Fibroblast of lung (primary cell): ENCODE measurements at regions not wholly inside any gene's neighbourhood (a gene's known extent, or its start where the extent isn't known, plus 50 kb on each side); places are given as distances from the start of the nearest gene placed in this dataset.

Experiments used
- DNase-seq, 2 donors: peaks; one replicate each; pipeline versions ENCODE4 v3.0.0 to v3.0.0-alpha.2; 2010; ENCODE audit warnings: low read depth in 2 of 2
- H2AFZ ChIP-seq: 2 replicates; pipeline ENCODE4 v1.5.1; 2012; ENCODE audit warnings: low read length, control low read depth, inconsistent platforms
- H3K27ac ChIP-seq: 2 replicates; pipeline ENCODE4 v1.5.1; 2011; ENCODE audit warnings: low read length, control low read depth; ENCODE audit not compliant: insufficient read depth
- H3K27me3 ChIP-seq: 2 replicates; pipeline ENCODE4 v1.5.1; 2011; ENCODE audit warnings: mild to moderate bottlenecking, low read length; ENCODE audit not compliant: control insufficient read depth, insufficient read depth
- H3K36me3 ChIP-seq: 2 replicates; pipeline ENCODE4 v1.5.1; 2011; ENCODE audit warnings: low read length; ENCODE audit not compliant: control insufficient read depth, insufficient read depth
- H3K4me1 ChIP-seq: 2 replicates; pipeline ENCODE4 v1.5.1; 2011; ENCODE audit warnings: low read length; ENCODE audit not compliant: control insufficient read depth, insufficient read depth; ENCODE audit errors: extremely low read depth
- H3K4me2 ChIP-seq: 2 replicates; pipeline ENCODE4 v1.5.1; 2011; ENCODE audit warnings: low read length, control low read depth; ENCODE audit not compliant: insufficient read depth; ENCODE audit errors: extremely low read depth
- H3K4me3 ChIP-seq, 4 experiments: fragments of 200-600 bp in 1 of 4; sonication (generic) in 1 of 4; replicated peaks in 1 of 4; 2 replicates each; pipeline ENCODE4 v1.5.1; 2011 to 2016; ENCODE audit warnings: low read length in 4 of 4, low read depth in 3 of 4, mild to moderate bottlenecking in 3 of 4, control low read depth in 2 of 4, inconsistent platforms in 1 of 4, mixed read lengths in 1 of 4; ENCODE audit not compliant: insufficient read depth in 1 of 4; ENCODE audit errors: control extremely low read depth in 1 of 4
- H3K79me2 ChIP-seq: 2 replicates; pipeline ENCODE4 v1.5.1; 2012; ENCODE audit warnings: mild to moderate bottlenecking, low read length, inconsistent platforms; ENCODE audit not compliant: control insufficient read depth, insufficient read depth
- H3K9ac ChIP-seq: 2 replicates; pipeline ENCODE4 v1.5.1; 2011; ENCODE audit warnings: mild to moderate bottlenecking, low read length, control low read depth; ENCODE audit not compliant: insufficient read depth
- H3K9me3 ChIP-seq: 2 replicates; pipeline ENCODE4 v1.5.1; 2012; ENCODE audit warnings: low read depth, low read length; ENCODE audit not compliant: control insufficient read depth, insufficient read depth
- H4K20me1 ChIP-seq: 2 replicates; pipeline ENCODE4 v1.5.1; 2011; ENCODE audit warnings: low read length; ENCODE audit not compliant: control insufficient read depth, insufficient read depth; ENCODE audit errors: extremely low read depth
- EZH2 ChIP-seq: IDR thresholded peaks from 2 replicates; pipeline ENCODE4 v1.5.1; 2012; ENCODE audit warnings: low read length, control low read depth, mild to moderate bottlenecking; ENCODE audit errors: missing control alignments
- TF ChIP-seq, protein P1 (sequence below), 2 donors: IDR thresholded peaks in 1 of 2; conservative IDR thresholded peaks in 1 of 2; 1 replicate in 1 of 2; 2 replicates in 1 of 2; pipeline ENCODE4 v1.5.1; 2011 to 2012; ENCODE audit warnings: low read length in 2 of 2, control low read depth in 1 of 2, inconsistent platforms in 1 of 2, low read depth in 1 of 2, mild to moderate bottlenecking in 1 of 2

- no peak for TF ChIP-seq EZH2
- TF ChIP-seq, protein P1, sequence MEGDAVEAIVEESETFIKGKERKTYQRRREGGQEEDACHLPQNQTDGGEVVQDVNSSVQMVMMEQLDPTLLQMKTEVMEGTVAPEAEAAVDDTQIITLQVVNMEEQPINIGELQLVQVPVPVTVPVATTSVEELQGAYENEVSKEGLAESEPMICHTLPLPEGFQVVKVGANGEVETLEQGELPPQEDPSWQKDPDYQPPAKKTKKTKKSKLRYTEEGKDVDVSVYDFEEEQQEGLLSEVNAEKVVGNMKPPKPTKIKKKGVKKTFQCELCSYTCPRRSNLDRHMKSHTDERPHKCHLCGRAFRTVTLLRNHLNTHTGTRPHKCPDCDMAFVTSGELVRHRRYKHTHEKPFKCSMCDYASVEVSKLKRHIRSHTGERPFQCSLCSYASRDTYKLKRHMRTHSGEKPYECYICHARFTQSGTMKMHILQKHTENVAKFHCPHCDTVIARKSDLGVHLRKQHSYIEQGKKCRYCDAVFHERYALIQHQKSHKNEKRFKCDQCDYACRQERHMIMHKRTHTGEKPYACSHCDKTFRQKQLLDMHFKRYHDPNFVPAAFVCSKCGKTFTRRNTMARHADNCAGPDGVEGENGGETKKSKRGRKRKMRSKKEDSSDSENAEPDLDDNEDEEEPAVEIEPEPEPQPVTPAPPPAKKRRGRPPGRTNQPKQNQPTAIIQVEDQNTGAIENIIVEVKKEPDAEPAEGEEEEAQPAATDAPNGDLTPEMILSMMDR (conservative IDR thresholded peaks at IDR 0.05 in 1 of 2, IDR thresholded peaks at IDR 0.05 in 1 of 2; ENCODE audit: low read depth in 1 of 2, low read length in 2 of 2) = no peak
- H3K4me1 ChIP-seq = no peaks in the 10 kb centered on the region
- no peaks in the 10 kb centered on the region for H3K9me3 ChIP-seq
- H3K27me3 ChIP-seq = no peaks in the 10 kb centered on the region
- no peak overlapping the region for H3K4me3 ChIP-seq
- H3K4me2 ChIP-seq = no peak overlapping the region
- no peak overlapping the region for H3K9ac ChIP-seq
- DNase-seq = no peak
- H3K27ac ChIP-seq = no peak overlapping the region
- H2AFZ ChIP-seq = no peak overlapping the region
- no peaks in the 10 kb centered on the region for H3K36me3 ChIP-seq
- H4K20me1 ChIP-seq = no peaks in the 10 kb centered on the region
- H3K79me2 ChIP-seq = no peaks in the 10 kb centered on the region
Measured at GRCh38 chr14:71220462-71220861, 313.2 kb downstream of the PCNX1 start.

- Histone ChIP-seq H3K27me3 (no peaks in the 10 kb centered on the region), H3K4me3 (no peak overlapping the region), H3K36me3 (no peaks in the 10 kb centered on the region), H2AFZ (no peak overlapping the region), H3K9me3 (no peaks in the 10 kb centered on the region), H3K4me2 (no peak overlapping the region), H3K9ac (no peak overlapping the region), H3K79me2 (no peaks in the 10 kb centered on the region), H4K20me1 (no peaks in the 10 kb centered on the region), H3K4me1 (no peaks in the 10 kb centered on the region), H3K27ac (no peak overlapping the region)
- no peak for DNase-seq
- TF ChIP-seq, protein P1 (conservative IDR thresholded peaks at IDR 0.05 in 1 of 2, IDR thresholded peaks at IDR 0.05 in 1 of 2; ENCODE audit: low read depth in 1 of 2, low read length in 2 of 2) = no peak
- no peak for TF ChIP-seq EZH2
Measured at GRCh38 chr14:71221119-71221518, 313.9 kb downstream of the PCNX1 start.

GRCh38 chr14:71225113-71225512, 317.9 kb downstream of the PCNX1 start:
- H3K4me3 ChIP-seq = no peak overlapping the region
- H3K79me2 ChIP-seq = no peaks in the 10 kb centered on the region
- no peak overlapping the region for H3K27ac ChIP-seq
- no peaks in the 10 kb centered on the region for H3K4me1 ChIP-seq
- no peaks in the 10 kb centered on the region for H3K9me3 ChIP-seq
- TF ChIP-seq, protein P1 (conservative IDR thresholded peaks at IDR 0.05 in 1 of 2, IDR thresholded peaks at IDR 0.05 in 1 of 2; ENCODE audit: low read depth in 1 of 2, low read length in 2 of 2) = no peak
- TF ChIP-seq EZH2 = no peak
- DNase-seq = no peak
- H3K9ac ChIP-seq = no peak overlapping the region
- no peaks in the 10 kb centered on the region for H3K27me3 ChIP-seq
- no peak overlapping the region for H2AFZ ChIP-seq
- H3K4me2 ChIP-seq = no peak overlapping the region
- H4K20me1 ChIP-seq = no peaks in the 10 kb centered on the region
- no peaks in the 10 kb centered on the region for H3K36me3 ChIP-seq
